ENCODE measurements at regions not wholly inside any gene's neighbourhood (a gene's known extent, or its start where the extent isn't known, plus 50 kb on each side); places are given as distances from the start of the nearest gene placed in this dataset.

- TF ChIP-seq CTCF (IDR thresholded peaks at IDR 0.05) (no peak), SMC3 (IDR thresholded peaks at IDR 0.05) (no peak), ELK1 (IDR thresholded peaks at IDR 0.05; ENCODE audit: low read depth, low read length) (no peak), CHD2 (IDR thresholded peaks at IDR 0.05; ENCODE audit: low read length, partially characterized antibody) (no peak), NR3C1 (IDR thresholded peaks at IDR 0.05) (no peak), EHMT2 (IDR thresholded peaks at IDR 0.05; ENCODE audit: low read depth) (no peak), POLR2AphosphoS2 (conservative IDR thresholded peaks at IDR 0.05; ENCODE audit: low read length) (no peak), MAX (IDR thresholded peaks at IDR 0.05) (no peak), ESRRA (IDR thresholded peaks at IDR 0.05; ENCODE audit: borderline replicate concordance, low read length) (no peak), USF2 (IDR thresholded peaks at IDR 0.05) (no peak), ZFP36 (IDR thresholded peaks at IDR 0.05; ENCODE audit: borderline replicate concordance, partially characterized antibody) (no peak)
These were observed 871.3 kb downstream of the LRRIQ3 start for GRCh38 chr1:73326663-73327062.
